AG04449 (cell line): ENCODE measurements at regions not wholly inside any gene's neighbourhood (a gene's known extent, or its start where the extent isn't known, plus 50 kb on each side); places are given as distances from the start of the nearest gene placed in this dataset.

ENCODE experiments used
- CTCF ChIA-PET: fragments of 350-600 bp; formaldehyde crosslinking; extraction: SDS; loops from one replicate; lab custom pipeline; 2021; ENCODE audit warnings: antibody characterized with exemption; lab: Yijun Ruan, JAX
- POLR2A ChIA-PET: fragments of 400-600, 350-600 bp; formaldehyde crosslinking; extraction: SDS; loops from one replicate; lab custom pipeline; 2020; ENCODE audit warnings: antibody characterized with exemption, inconsistent platforms; lab: Yijun Ruan, JAX
- DNase-seq: peaks from one replicate; pipeline ENCODE4 v3.0.0-alpha.2; 2010; ENCODE audit warnings: low read depth, low spot score
- H3K4me3 ChIP-seq: 2 replicates; pipeline ENCODE4 v1.5.1; 2011; ENCODE audit warnings: low read depth, mild to moderate bottlenecking, control low read depth, low read length
- CTCF ChIP-seq: IDR thresholded peaks from one replicate; pipeline ENCODE4 v1.5.1; 2011; ENCODE audit warnings: mild to moderate bottlenecking, moderate library complexity, low read length, control low read depth, inconsistent platforms; ENCODE audit not compliant: insufficient read depth; ENCODE audit errors: missing control alignments

GRCh38 chr18:51891876-51892275, 448.1 kb upstream of the DCC start:
- ChIA-PET CTCF (no interaction called here), POLR2A (no interaction called here)
- DNase-seq: no peak
- no peak overlapping the region for H3K4me3 ChIP-seq
- TF ChIP-seq CTCF: no peak

GRCh38 chr18:51897884-51898283, 442.1 kb upstream of the DCC start:
- no peak for TF ChIP-seq CTCF

GRCh38 chr18:51907687-51908597, 432.1 kb upstream of the DCC start:
- no peak for DNase-seq
- ChIA-PET POLR2A (no interaction called here), CTCF (no interaction called here)
- no peak for TF ChIP-seq CTCF
- no peak overlapping the region for H3K4me3 ChIP-seq

More at GRCh38 chr18:51897884-51898283, 442.1 kb upstream of the DCC start:
- ChIA-PET POLR2A (no interaction called here), CTCF (no interaction called here)
- no peak for DNase-seq
- no peak overlapping the region for H3K4me3 ChIP-seq

- POLR2A ChIA-PET: no interaction called here
- no peak overlapping the region for H3K4me3 ChIP-seq
- no peak for DNase-seq
- no peak for TF ChIP-seq CTCF
- CTCF ChIA-PET: no interaction called here
Measured at GRCh38 chr18:51908598-51908944, 431.4 kb upstream of the DCC start.

- ChIA-PET POLR2A (no interaction called here), CTCF (no interaction called here)
- TF ChIP-seq CTCF: no peak
- DNase-seq: no peak
- H3K4me3 ChIP-seq: no peak overlapping the region
Measured at GRCh38 chr18:51911584-51911983, 428.4 kb upstream of the DCC start.

GRCh38 chr18:51912381-51912780, 427.6 kb upstream of the DCC start:
- TF ChIP-seq CTCF: no peak
- DNase-seq: no peak
- H3K4me3 ChIP-seq: no peak overlapping the region
- ChIA-PET POLR2A (no interaction called here), CTCF (no interaction called here)
